WTC11 (cell line): ENCODE measurements at regions not wholly inside any gene's neighbourhood (a gene's known extent, or its start where the extent isn't known, plus 50 kb on each side); places are given as distances from the start of the nearest gene placed in this dataset.

Experiments
- ATAC-seq: fragments of 200-7000 bp; cut with Tn5 transposase; 2 replicates; pipeline ENCODE4 v1.10.0; 2021; ENCODE audit warnings: mild to moderate bottlenecking, moderate library complexity
- CTCF ChIA-PET: fragments of 300-600 bp; sonication (Branson Sonifier 250); formaldehyde crosslinking; loops from one replicate; lab custom pipeline; 2021; ENCODE audit warnings: antibody characterized with exemption; lab: Charles Lee
- POLR2A ChIA-PET: fragments of 350-600 bp; sonication (Branson Sonifier 250); formaldehyde crosslinking; loops from one replicate; lab custom pipeline; 2021; ENCODE audit warnings: antibody characterized with exemption; lab: Charles Lee
- DNase-seq: peaks from one replicate; pipeline ENCODE4 v3.0.0; 2021; ENCODE audit warnings: low spot score
- H3K27ac Mint-ChIP-seq: 2 replicates; pipeline ENCODE4 v1.8.0; 2021; ENCODE audit warnings: mixed read lengths
- H3K27me3 Mint-ChIP-seq: 2 replicates; pipeline ENCODE4 v1.8.0; 2021; ENCODE audit warnings: low read depth, mild to moderate bottlenecking, moderate library complexity, mixed read lengths
- H3K36me3 Mint-ChIP-seq: 2 replicates; pipeline ENCODE4 v1.8.0; 2021; ENCODE audit warnings: mixed read lengths
- H3K4me1 Mint-ChIP-seq: 2 replicates; pipeline ENCODE4 v1.8.0; 2022; ENCODE audit warnings: mixed read lengths
- H3K4me3 Mint-ChIP-seq: 2 replicates; pipeline ENCODE4 v1.8.0; 2021; ENCODE audit warnings: mild to moderate bottlenecking, moderate library complexity, mixed read lengths
- H3K9me3 Mint-ChIP-seq: 2 replicates; pipeline ENCODE4 v1.8.0; 2021; ENCODE audit warnings: mixed read lengths
- ATF1 ChIP-seq: sonication (generic); formaldehyde crosslinking; IDR thresholded peaks from 2 replicates; pipeline ENCODE4 v1.8.1; 2023; ENCODE audit warnings: mild to moderate bottlenecking, moderate library complexity, missing genetic modification reagents
- ATF3 ChIP-seq: sonication (generic); formaldehyde crosslinking; conservative IDR thresholded peaks from 2 replicates; pipeline ENCODE4 v1.8.1; 2022; ENCODE audit warnings: mild to moderate bottlenecking, missing genetic modification reagents
- CREM ChIP-seq: sonication (generic); formaldehyde crosslinking; IDR thresholded peaks from 2 replicates; pipeline ENCODE4 v1.8.1; 2022; ENCODE audit warnings: mild to moderate bottlenecking, missing genetic modification reagents, moderate library complexity
- E2F1 ChIP-seq: sonication (generic); formaldehyde crosslinking; IDR thresholded peaks from 2 replicates; pipeline ENCODE4 v1.8.0; 2022; ENCODE audit warnings: mild to moderate bottlenecking, missing genetic modification reagents
- EMX1 ChIP-seq: fragments of 250-450 bp; sonication (Bioruptor Pico); IDR thresholded peaks from 2 replicates; pipeline ENCODE4 v1.8.0; 2021; ENCODE audit warnings: mild to moderate bottlenecking
- ETV6 ChIP-seq: sonication (generic); formaldehyde crosslinking; IDR thresholded peaks from 2 replicates; pipeline ENCODE4 v1.8.1; 2022; ENCODE audit warnings: mild to moderate bottlenecking, missing genetic modification reagents
- FOXP4 ChIP-seq: sonication (generic); formaldehyde crosslinking; IDR thresholded peaks from 2 replicates; pipeline ENCODE4 v1.8.0; 2022; ENCODE audit warnings: mild to moderate bottlenecking, missing genetic modification reagents
- GTF2I ChIP-seq: fragments of 250-450 bp; sonication (Bioruptor Pico); conservative IDR thresholded peaks from 2 replicates; pipeline ENCODE4 v1.4.0; 2021; ENCODE audit warnings: mild to moderate bottlenecking
- MXD4 ChIP-seq: fragments of 250-450 bp; sonication (Bioruptor Pico); IDR thresholded peaks from 2 replicates; pipeline ENCODE4 v1.8.0; 2021; ENCODE audit warnings: mild to moderate bottlenecking, moderate library complexity, borderline replicate concordance
- NR3C1 ChIP-seq: sonication (generic); formaldehyde crosslinking; conservative IDR thresholded peaks from 2 replicates; pipeline ENCODE4 v1.8.1; 2023; ENCODE audit warnings: low read depth, mild to moderate bottlenecking, missing genetic modification reagents
- RORB ChIP-seq: fragments of 250-450 bp; sonication (Bioruptor Pico); IDR thresholded peaks from 2 replicates; pipeline ENCODE4 v1.9.0; 2021; ENCODE audit warnings: mild to moderate bottlenecking
- SOX15 ChIP-seq: fragments of 250-450 bp; sonication (Bioruptor Pico); IDR thresholded peaks from 2 replicates; pipeline ENCODE4 v1.9.0; 2021; ENCODE audit warnings: mild to moderate bottlenecking
- ZBTB43 ChIP-seq: sonication (generic); formaldehyde crosslinking; IDR thresholded peaks from 2 replicates; pipeline ENCODE4 v1.8.1; 2023; ENCODE audit warnings: mild to moderate bottlenecking, missing genetic modification reagents
- ZNF532 ChIP-seq: fragments of 250-450 bp; sonication (Bioruptor Pico); IDR thresholded peaks from 2 replicates; pipeline ENCODE4 v1.9.0; 2021; ENCODE audit warnings: mild to moderate bottlenecking, borderline replicate concordance
- TF ChIP-seq, protein P1 (sequence below): fragments of 200-600 bp; IDR thresholded peaks from 2 replicates; pipeline ENCODE4 v1.8.0; 2022; ENCODE audit warnings: antibody characterized with exemption
- TF ChIP-seq, protein P2 (sequence below): sonication (generic); formaldehyde crosslinking; IDR thresholded peaks from 2 replicates; pipeline ENCODE4 v1.8.1; 2022; ENCODE audit warnings: missing genetic modification reagents, borderline replicate concordance
- TF ChIP-seq, protein P3 (sequence below): sonication (generic); formaldehyde crosslinking; conservative IDR thresholded peaks from 2 replicates; pipeline ENCODE4 v1.8.1; 2023; ENCODE audit warnings: mild to moderate bottlenecking, low read depth, missing genetic modification reagents, moderate library complexity

DNA sequence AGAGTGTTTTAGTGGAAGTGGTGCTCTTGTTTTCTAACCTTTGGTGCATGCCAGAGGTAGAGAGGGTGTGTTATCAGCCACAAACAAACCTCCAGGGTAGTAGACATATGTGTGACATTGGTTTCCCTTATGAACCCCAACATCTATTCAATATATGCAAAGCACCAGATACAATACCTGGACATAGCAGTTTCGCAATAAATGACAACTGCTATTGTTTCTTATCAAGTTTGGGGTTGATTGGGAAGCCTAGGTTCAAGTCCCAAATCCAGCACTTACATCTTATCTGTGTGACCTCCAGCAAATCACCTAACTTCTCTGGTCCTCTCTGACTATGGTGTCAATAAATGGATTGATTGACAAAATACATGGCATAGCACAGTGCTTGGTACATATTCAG is 169.4 kb upstream of the SERPINE2 start:
- no peak overlapping the region for H3K27ac Mint-ChIP-seq
- H3K9me3 Mint-ChIP-seq = 0 out of 2 replicates have a peak, but pooled peaks cover 3% of the 10 kb centered on the region
- TF ChIP-seq CREM (no peak), NR3C1 (CRISPR knock-in tag) (no peak), ATF1 (CRISPR knock-in tag) (no peak), RORB (CRISPR knock-in tag) (no peak), SOX15 (CRISPR knock-in tag) (no peak), E2F1 (no peak), FOXP4 (CRISPR knock-in tag) (no peak), GTF2I (no peak), MXD4 (CRISPR knock-in tag) (no peak), ZBTB43 (CRISPR knock-in tag) (no peak), ATF3 (CRISPR knock-in tag) (no peak), EMX1 (CRISPR knock-in tag) (no peak), ZNF532 (CRISPR knock-in tag) (no peak), ETV6 (CRISPR knock-in tag) (no peak)
- TF ChIP-seq, protein P1, sequence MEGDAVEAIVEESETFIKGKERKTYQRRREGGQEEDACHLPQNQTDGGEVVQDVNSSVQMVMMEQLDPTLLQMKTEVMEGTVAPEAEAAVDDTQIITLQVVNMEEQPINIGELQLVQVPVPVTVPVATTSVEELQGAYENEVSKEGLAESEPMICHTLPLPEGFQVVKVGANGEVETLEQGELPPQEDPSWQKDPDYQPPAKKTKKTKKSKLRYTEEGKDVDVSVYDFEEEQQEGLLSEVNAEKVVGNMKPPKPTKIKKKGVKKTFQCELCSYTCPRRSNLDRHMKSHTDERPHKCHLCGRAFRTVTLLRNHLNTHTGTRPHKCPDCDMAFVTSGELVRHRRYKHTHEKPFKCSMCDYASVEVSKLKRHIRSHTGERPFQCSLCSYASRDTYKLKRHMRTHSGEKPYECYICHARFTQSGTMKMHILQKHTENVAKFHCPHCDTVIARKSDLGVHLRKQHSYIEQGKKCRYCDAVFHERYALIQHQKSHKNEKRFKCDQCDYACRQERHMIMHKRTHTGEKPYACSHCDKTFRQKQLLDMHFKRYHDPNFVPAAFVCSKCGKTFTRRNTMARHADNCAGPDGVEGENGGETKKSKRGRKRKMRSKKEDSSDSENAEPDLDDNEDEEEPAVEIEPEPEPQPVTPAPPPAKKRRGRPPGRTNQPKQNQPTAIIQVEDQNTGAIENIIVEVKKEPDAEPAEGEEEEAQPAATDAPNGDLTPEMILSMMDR = no peak
- TF ChIP-seq, protein P2, sequence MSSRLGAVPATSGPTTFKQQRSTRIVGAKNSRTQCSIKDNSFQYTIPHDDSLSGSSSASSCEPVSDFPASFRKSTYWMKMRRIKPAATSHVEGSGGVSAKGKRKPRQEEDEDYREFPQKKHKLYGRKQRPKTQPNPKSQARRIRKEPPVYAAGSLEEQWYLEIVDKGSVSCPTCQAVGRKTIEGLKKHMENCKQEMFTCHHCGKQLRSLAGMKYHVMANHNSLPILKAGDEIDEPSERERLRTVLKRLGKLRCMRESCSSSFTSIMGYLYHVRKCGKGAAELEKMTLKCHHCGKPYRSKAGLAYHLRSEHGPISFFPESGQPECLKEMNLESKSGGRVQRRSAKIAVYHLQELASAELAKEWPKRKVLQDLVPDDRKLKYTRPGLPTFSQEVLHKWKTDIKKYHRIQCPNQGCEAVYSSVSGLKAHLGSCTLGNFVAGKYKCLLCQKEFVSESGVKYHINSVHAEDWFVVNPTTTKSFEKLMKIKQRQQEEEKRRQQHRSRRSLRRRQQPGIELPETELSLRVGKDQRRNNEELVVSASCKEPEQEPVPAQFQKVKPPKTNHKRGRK (CRISPR knock-in tag) = no peak
- TF ChIP-seq, protein P3, sequence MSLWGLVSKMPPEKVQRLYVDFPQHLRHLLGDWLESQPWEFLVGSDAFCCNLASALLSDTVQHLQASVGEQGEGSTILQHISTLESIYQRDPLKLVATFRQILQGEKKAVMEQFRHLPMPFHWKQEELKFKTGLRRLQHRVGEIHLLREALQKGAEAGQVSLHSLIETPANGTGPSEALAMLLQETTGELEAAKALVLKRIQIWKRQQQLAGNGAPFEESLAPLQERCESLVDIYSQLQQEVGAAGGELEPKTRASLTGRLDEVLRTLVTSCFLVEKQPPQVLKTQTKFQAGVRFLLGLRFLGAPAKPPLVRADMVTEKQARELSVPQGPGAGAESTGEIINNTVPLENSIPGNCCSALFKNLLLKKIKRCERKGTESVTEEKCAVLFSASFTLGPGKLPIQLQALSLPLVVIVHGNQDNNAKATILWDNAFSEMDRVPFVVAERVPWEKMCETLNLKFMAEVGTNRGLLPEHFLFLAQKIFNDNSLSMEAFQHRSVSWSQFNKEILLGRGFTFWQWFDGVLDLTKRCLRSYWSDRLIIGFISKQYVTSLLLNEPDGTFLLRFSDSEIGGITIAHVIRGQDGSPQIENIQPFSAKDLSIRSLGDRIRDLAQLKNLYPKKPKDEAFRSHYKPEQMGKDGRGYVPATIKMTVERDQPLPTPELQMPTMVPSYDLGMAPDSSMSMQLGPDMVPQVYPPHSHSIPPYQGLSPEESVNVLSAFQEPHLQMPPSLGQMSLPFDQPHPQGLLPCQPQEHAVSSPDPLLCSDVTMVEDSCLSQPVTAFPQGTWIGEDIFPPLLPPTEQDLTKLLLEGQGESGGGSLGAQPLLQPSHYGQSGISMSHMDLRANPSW (CRISPR knock-in tag) = no peak
- ATAC-seq (no peak), DNase-seq (no peak)
- H3K36me3 Mint-ChIP-seq = no peaks in the 10 kb centered on the region
- ChIA-PET CTCF (no interaction called here), POLR2A (no interaction called here)
- H3K27me3 Mint-ChIP-seq = no peaks in the 10 kb centered on the region
- H3K4me3 Mint-ChIP-seq = no peak overlapping the region
- peaks cover 17% of the 10 kb centered on the region for H3K4me1 Mint-ChIP-seq
